GM06990 (cell line): ENCODE measurements at regions not wholly inside any gene's neighbourhood (a gene's known extent, or its start where the extent isn't known, plus 50 kb on each side); places are given as distances from the start of the nearest gene placed in this dataset.
"Not testable (repeated sequence)": the region's sequence is repeated elsewhere in the genome, so short reads cannot be mapped to it uniquely, and the experiment has no call there.

ENCODE experiments used
- DNase-seq: peaks from one replicate; pipeline ENCODE4 v3.0.0-alpha.2; 2011; ENCODE audit not compliant: insufficient read length; ENCODE audit errors: extremely low read depth
- H3K27me3 ChIP-seq: replicated peaks from 2 replicates; pipeline ENCODE4 v1.6.0; 2011; ENCODE audit warnings: low read length; ENCODE audit not compliant: control insufficient read depth, insufficient read depth
- H3K36me3 ChIP-seq: 2 replicates; pipeline ENCODE4 v1.5.1; 2011; ENCODE audit warnings: low read length; ENCODE audit not compliant: control insufficient read depth, insufficient read depth
- H3K4me3 ChIP-seq: replicated peaks from 2 replicates; pipeline ENCODE4 v1.5.1; 2011; ENCODE audit warnings: low read depth, mild to moderate bottlenecking, control low read depth, low read length
- TF ChIP-seq, protein P1 (sequence below): IDR thresholded peaks from 2 replicates; pipeline ENCODE4 v1.5.1; 2011; ENCODE audit warnings: low read length, control low read depth, mild to moderate bottlenecking, inconsistent platforms; ENCODE audit not compliant: insufficient read depth, poor library complexity, severe bottlenecking

DNA sequence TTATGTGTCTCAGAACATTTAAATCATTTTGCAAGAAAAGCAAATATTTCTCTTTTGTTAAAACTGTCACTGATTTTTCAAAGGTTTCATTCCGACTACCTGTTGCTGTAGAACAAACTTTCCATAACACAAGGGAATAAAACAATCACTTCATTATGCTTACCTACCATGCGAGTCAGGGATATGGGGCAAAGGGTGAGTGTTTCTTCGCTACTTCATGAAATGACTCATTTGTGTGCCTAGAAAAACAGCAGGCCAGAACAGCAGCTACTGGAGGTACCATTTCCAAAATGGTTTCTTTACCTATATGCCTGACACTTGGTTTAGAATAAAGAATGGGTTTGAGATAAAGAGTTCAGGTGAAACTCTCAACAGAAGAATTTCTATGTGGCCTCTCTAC lies 712.5 kb downstream of the PLOD2 start:
- TF ChIP-seq, protein P1, sequence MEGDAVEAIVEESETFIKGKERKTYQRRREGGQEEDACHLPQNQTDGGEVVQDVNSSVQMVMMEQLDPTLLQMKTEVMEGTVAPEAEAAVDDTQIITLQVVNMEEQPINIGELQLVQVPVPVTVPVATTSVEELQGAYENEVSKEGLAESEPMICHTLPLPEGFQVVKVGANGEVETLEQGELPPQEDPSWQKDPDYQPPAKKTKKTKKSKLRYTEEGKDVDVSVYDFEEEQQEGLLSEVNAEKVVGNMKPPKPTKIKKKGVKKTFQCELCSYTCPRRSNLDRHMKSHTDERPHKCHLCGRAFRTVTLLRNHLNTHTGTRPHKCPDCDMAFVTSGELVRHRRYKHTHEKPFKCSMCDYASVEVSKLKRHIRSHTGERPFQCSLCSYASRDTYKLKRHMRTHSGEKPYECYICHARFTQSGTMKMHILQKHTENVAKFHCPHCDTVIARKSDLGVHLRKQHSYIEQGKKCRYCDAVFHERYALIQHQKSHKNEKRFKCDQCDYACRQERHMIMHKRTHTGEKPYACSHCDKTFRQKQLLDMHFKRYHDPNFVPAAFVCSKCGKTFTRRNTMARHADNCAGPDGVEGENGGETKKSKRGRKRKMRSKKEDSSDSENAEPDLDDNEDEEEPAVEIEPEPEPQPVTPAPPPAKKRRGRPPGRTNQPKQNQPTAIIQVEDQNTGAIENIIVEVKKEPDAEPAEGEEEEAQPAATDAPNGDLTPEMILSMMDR = no peak
- no peak overlapping the region for H3K4me3 ChIP-seq
- H3K36me3 ChIP-seq = no peaks in the 10 kb centered on the region
- no peak for DNase-seq
- no peaks in the 10 kb centered on the region for H3K27me3 ChIP-seq

DNA sequence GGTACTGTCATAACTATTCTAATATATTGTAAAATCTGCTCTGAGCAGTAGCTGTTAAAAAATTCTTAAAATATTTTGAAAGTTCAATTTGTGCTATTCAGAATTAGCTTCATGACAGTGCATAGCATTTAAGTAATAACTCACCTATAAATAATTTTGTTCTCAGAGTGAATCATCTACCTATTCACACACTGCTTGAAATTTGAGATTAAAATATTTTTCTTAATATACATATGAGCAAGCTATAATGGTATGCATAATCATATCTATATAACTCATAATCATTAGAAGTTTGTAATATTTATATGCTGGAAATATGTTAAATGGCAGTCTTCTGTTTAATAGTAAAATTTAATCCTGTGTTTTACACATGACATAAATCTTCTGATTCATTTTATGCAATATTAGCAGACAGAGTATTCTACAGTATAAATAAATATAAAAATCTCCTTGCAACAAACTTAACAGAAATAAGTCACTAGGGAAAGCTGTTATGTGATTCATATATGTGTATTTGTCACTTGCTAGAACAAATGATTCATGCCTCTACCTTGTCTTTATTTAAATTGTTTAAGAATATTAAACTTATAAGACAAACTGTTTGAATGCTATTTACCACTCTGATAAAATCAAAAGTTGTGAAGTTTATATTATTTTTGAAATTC lies 710.8 kb downstream of the PLOD2 start:
- DNase-seq = no peak
- Histone ChIP-seq H3K36me3 (no peaks in the 10 kb centered on the region), H3K4me3 (no peak overlapping the region), H3K27me3 (no peaks in the 10 kb centered on the region)
- TF ChIP-seq, protein P1 = no peak

DNA sequence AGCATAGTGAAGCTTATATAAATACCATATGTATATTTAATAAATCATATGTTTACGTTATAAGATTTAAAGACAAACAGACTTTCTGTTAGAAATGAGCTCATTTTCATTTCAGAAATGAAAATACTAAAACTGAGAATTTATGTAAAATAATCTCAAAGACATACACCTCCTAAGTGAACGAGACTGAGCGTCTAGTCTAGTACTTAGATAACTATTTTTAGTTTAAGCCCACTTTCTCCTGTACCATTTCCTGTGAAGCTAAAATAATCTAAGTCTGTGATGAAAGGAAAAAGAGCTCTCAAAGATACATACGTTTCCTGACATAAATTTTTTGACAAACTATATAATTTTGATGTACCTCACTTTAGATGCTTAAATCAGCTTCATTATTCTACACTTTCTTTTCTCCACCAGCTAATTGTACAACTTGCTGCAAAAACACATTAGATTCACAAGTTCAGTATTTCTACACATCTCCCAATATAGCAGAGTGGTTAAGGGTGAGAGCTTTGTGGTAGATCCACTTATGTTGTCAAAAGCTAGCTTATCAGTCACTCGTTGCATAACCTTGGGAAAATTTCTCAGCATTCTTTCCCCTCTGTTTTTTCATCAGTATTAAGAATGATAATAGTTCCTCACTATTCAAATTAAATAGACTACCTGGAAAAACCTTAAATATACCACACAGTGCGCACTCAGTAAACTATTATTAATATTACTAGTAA lies 703.0 kb downstream of the PLOD2 start:
- Histone ChIP-seq H3K4me3 (no peak overlapping the region), H3K36me3 (no peaks in the 10 kb centered on the region), H3K27me3 (no peaks in the 10 kb centered on the region)
- no peak for DNase-seq
- TF ChIP-seq, protein P1 = no peak

DNA sequence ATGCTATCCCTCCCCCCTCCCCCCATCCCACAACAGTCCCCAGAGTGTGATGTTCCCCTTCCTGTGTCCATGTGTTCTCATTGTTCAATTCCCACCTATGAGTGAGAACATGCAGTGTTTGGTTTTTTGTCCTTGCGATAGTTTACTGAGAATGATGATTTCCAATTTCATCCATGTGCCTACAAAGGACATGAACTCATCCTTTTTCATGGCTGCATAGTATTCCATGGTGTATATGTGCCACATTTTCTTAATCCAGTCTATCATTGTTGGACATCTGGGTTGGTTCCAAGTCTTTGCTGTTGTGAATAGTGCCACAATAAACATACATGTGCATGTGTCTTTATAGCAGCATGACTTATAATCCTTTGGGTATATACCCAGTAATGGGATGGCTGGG lies 701.3 kb downstream of the PLOD2 start:
- H3K27me3 ChIP-seq, H3K36me3 ChIP-seq, H3K4me3 ChIP-seq, DNase-seq: not testable (repeated sequence)

DNA sequence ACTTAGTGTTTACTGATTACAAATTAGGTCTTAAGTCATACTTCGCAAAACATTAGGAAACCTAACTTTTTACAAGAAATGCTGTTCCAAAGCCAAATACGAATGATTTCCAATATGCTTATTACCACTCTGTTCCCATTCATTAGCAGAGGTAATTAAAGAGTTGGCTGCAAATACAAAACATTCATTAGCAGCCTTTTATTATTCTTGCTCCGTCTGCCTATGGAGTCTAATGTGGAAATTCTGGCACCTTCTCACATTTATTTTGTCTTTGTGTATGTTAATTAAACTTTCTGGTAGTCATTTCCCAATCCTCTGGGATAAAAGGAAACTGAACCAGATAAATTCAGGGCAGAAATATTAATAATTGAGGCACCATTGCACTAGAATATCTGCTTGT lies 689.0 kb downstream of the PLOD2 start:
- no peak for DNase-seq
- H3K27me3 ChIP-seq = no peaks in the 10 kb centered on the region
- no peak overlapping the region for H3K4me3 ChIP-seq
- TF ChIP-seq, protein P1 = no peak
- H3K36me3 ChIP-seq = no peaks in the 10 kb centered on the region

DNA sequence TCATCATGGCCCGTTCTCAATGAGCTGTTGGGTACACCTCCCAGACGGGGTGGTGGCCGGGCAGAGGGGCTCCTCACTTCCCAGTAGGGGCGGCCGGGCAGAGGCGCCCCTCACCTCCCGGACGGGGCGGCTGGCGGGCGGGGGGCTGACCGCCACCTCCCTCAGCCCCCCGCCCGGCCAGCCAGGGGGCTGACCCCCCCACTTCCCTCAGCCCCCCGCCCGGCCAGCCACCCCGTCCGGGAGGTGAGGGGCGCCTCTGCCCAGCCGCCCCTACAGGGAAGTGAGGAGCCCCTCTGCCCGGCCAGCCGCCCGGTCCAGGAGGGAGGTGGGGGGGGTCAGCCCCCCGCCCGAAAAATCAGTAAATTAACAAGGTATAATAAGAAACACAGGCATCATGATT lies 678.2 kb downstream of the PLOD2 start:
- H3K27me3 ChIP-seq, H3K4me3 ChIP-seq, H3K36me3 ChIP-seq, DNase-seq: not testable (repeated sequence)

DNA sequence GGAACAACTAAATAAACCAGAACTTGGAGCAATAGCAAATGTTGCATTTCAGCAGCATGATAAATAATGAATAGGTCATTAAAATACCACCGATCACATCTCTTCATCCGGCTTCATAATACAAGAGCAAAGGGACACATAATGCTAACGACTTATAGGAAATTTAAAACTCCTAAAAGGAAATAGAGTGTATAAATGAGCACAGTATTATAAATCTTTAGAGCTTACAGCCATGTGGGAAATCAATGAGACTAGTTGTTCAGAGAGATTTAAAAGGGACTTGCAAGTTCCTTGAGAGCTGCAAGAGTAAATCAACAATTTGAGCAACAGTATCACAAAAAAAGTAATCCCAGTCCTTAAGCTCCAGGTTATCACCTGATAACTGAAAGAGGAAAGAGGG lies 677.0 kb downstream of the PLOD2 start:
- TF ChIP-seq, protein P1 = no peak
- no peaks in the 10 kb centered on the region for H3K27me3 ChIP-seq
- no peak for DNase-seq
- H3K4me3 ChIP-seq = no peak overlapping the region
- H3K36me3 ChIP-seq = no peaks in the 10 kb centered on the region
